ENCODE measurements at regions not wholly inside any gene's neighbourhood (a gene's known extent, or its start where the extent isn't known, plus 50 kb on each side); places are given as distances from the start of the nearest gene placed in this dataset.

GRCh38 chr5:14069021-14069420, 74.1 kb upstream of the TRIO start:
- intact Hi-C loops (cut with DNase I), result no loop called here
- no peaks in the 10 kb centered on the region for H3K36me3 ChIP-seq

GRCh38 chr5:14068136-14068535, 75.0 kb upstream of the TRIO start:
- DNase-seq (no peak), ATAC-seq (no peak)
- H3K4me1 ChIP-seq, result no peaks in the 10 kb centered on the region
- TF ChIP-seq CTCF (IDR thresholded peaks at IDR 0.05), result no peak
- H3K36me3 ChIP-seq, result no peaks in the 10 kb centered on the region
- H3K27ac ChIP-seq, result no peak overlapping the region
- no peak overlapping the region for H3K4me3 ChIP-seq
- intact Hi-C loops (cut with DNase I), result no loop called here
- peaks cover 9% of the 10 kb centered on the region for H3K27me3 ChIP-seq (ENCODE audit: low read depth)
- H3K9me3 ChIP-seq, result no peaks in the 10 kb centered on the region

More at GRCh38 chr5:14069021-14069420, 74.1 kb upstream of the TRIO start:
- no peak for ATAC-seq
- no peak for TF ChIP-seq CTCF (IDR thresholded peaks at IDR 0.05)
- no peak overlapping the region for H3K4me3 ChIP-seq
- H3K4me1 ChIP-seq, result no peaks in the 10 kb centered on the region
- peaks cover 9% of the 10 kb centered on the region for H3K27me3 ChIP-seq (ENCODE audit: low read depth)
- no peak for DNase-seq
- no peak overlapping the region for H3K27ac ChIP-seq
- no peaks in the 10 kb centered on the region for H3K9me3 ChIP-seq

GRCh38 chr5:14066326-14066725, 76.8 kb upstream of the TRIO start:
- ATAC-seq, result no peak
- DNase-seq, result no peak
- Histone ChIP-seq H3K9me3 (no peaks in the 10 kb centered on the region), H3K27ac (no peak overlapping the region), H3K27me3 (ENCODE audit: low read depth) (peaks cover 9% of the 10 kb centered on the region), H3K36me3 (no peaks in the 10 kb centered on the region), H3K4me1 (no peaks in the 10 kb centered on the region), H3K4me3 (no peak overlapping the region)
- no peak for TF ChIP-seq CTCF (IDR thresholded peaks at IDR 0.05)
- intact Hi-C loops (cut with DNase I), result no loop called here

GRCh38 chr5:14064841-14065240, 78.3 kb upstream of the TRIO start:
- Histone ChIP-seq H3K36me3 (no peaks in the 10 kb centered on the region), H3K27ac (no peak overlapping the region), H3K27me3 (ENCODE audit: low read depth) (peaks cover 9% of the 10 kb centered on the region), H3K9me3 (no peaks in the 10 kb centered on the region), H3K4me3 (no peak overlapping the region), H3K4me1 (no peaks in the 10 kb centered on the region)
- no peak for TF ChIP-seq CTCF (IDR thresholded peaks at IDR 0.05)
- DNase-seq (no peak), ATAC-seq (no peak)
- intact Hi-C loops (cut with DNase I), result no loop called here

- H3K36me3 ChIP-seq, result no peaks in the 10 kb centered on the region
- no peaks in the 10 kb centered on the region for H3K4me1 ChIP-seq
- H3K4me3 ChIP-seq, result no peak overlapping the region
- H3K9me3 ChIP-seq, result no peaks in the 10 kb centered on the region
- DNase-seq (no peak), ATAC-seq (no peak)
- intact Hi-C loops (cut with DNase I), result no loop called here
- H3K27ac ChIP-seq, result no peak overlapping the region
- no peak for TF ChIP-seq CTCF (IDR thresholded peaks at IDR 0.05)
- H3K27me3 ChIP-seq (ENCODE audit: low read depth), result peaks cover 9% of the 10 kb centered on the region
These were observed 79.5 kb upstream of the TRIO start for GRCh38 chr5:14063691-14064090.

GRCh38 chr5:14063138-14063537, 80.0 kb upstream of the TRIO start:
- Histone ChIP-seq H3K27me3 (ENCODE audit: low read depth) (peaks cover 9% of the 10 kb centered on the region), H3K9me3 (no peaks in the 10 kb centered on the region), H3K4me3 (no peak overlapping the region), H3K27ac (no peak overlapping the region), H3K36me3 (no peaks in the 10 kb centered on the region), H3K4me1 (no peaks in the 10 kb centered on the region)
- no peak for TF ChIP-seq CTCF (IDR thresholded peaks at IDR 0.05)
- intact Hi-C loops (cut with DNase I), result no loop called here
- no peak for ATAC-seq
- DNase-seq, result no peak

Data from lower lobe of right lung (tissue), 2 donors.